Body of pancreas (tissue), 4 donors: ENCODE measurements at regions not wholly inside any gene's neighbourhood (a gene's known extent, or its start where the extent isn't known, plus 50 kb on each side); places are given as distances from the start of the nearest gene placed in this dataset.

Experiments used
- ATAC-seq: fragments of 150-250 bp; one replicate; pipeline ENCODE4 v1.9.1; 2016
- DNase-seq, 4 donors: peaks; one replicate each; pipeline ENCODE4 v3.0.0-alpha.2; 2019
- H3K27ac ChIP-seq, 4 donors: fragments of 200-600 bp; sonication (generic); 1 replicate in 3 of 4; 2 replicates in 1 of 4; pipeline versions ENCODE4 v1.5.1 to v1.6.1; 2016 to 2019; ENCODE audit warnings: mild to moderate bottlenecking in 1 of 4, mixed read lengths in 1 of 4, moderate library complexity in 1 of 4
- H3K27me3 ChIP-seq, 2 donors: fragments of 200-600 bp; sonication (generic); one replicate each; pipeline ENCODE4 v1.6.0; 2016; ENCODE audit warnings: mild to moderate bottlenecking in 1 of 2
- H3K36me3 ChIP-seq, 2 donors: fragments of 200-600 bp; sonication (generic); replicated peaks in 1 of 2; 2 replicates each; pipeline ENCODE4 v1.5.1; 2016; ENCODE audit warnings: low read depth in 2 of 2; ENCODE audit not compliant: insufficient read depth in 1 of 2
- H3K4me1 ChIP-seq: fragments of 200-600 bp; sonication (generic); one replicate; pipeline ENCODE4 v1.6.0; 2016
- H3K4me3 ChIP-seq, 2 donors: fragments of 200-600 bp; sonication (generic); 1 replicate in 1 of 2; 2 replicates in 1 of 2; pipeline ENCODE4 v1.5.1; 2016 to 2019
- H3K9me3 ChIP-seq, 3 donors: fragments of 200-600 bp; sonication (generic); 1 replicate in 2 of 3; 2 replicates in 1 of 3; pipeline ENCODE4 v1.5.1; 2016
- CTCF ChIP-seq, 7 experiments: fragments of 450-650 bp in 4 of 7; fragments of 200-600 bp in 3 of 7; sonication (generic) in 3 of 7; IDR thresholded peaks; one replicate each; pipeline ENCODE4 v1.5.1; 2016 to 2019; ENCODE audit warnings: antibody characterized with exemption in 7 of 7
- POLR2A ChIP-seq, 3 donors: fragments of 450-650 bp; IDR thresholded peaks; one replicate each; pipeline ENCODE4 v1.6.1; 2016; ENCODE audit warnings: antibody characterized with exemption in 3 of 3, mild to moderate bottlenecking in 2 of 3
- WGBS, 2 donors: methylation state at CpG; one replicate each; pipeline ENCODE4 v1.1.5; 2017; 5-methylcytosine and 5-hydroxymethylcytosine counted together
- intact Hi-C: fragments of 100-400 bp; cut with DNase I; formaldehyde crosslinking; loops from one replicate; pipeline ENCODE4 v1.15.1; 2023

GRCh38 chr17:59510611-59511010 is 54.8 kb upstream of the DHX40 start:
- Histone ChIP-seq H3K27me3 (no peaks in the 10 kb centered on the region), H3K4me3 (no peak overlapping the region), H3K9me3 (no peaks in the 10 kb centered on the region), H3K27ac (no peak overlapping the region), H3K4me1 (peaks cover 11% of the 10 kb centered on the region), H3K36me3 (no peaks in the 10 kb centered on the region)
- intact Hi-C loops = no loop called here
- TF ChIP-seq CTCF (IDR thresholded peaks at IDR 0.05) (no peak), POLR2A (IDR thresholded peaks at IDR 0.05) (no peak)
- DNase-seq (no peak), ATAC-seq (no peak)
- WGBS, 2 donors = 87 to 88% methylated on average over 2 of the region's 2 CpGs

GRCh38 chr17:59511726-59512125 is 53.7 kb upstream of the DHX40 start:
- Histone ChIP-seq H3K9me3 (no peaks in the 10 kb centered on the region), H3K27me3 (no peaks in the 10 kb centered on the region), H3K36me3 (no peaks in the 10 kb centered on the region), H3K4me1 (peaks cover 11% of the 10 kb centered on the region), H3K4me3 (no peak overlapping the region), H3K27ac (no peak overlapping the region)
- intact Hi-C loops = no loop called here
- no peak for TF ChIP-seq POLR2A (IDR thresholded peaks at IDR 0.05)
- no peak for TF ChIP-seq CTCF (IDR thresholded peaks at IDR 0.05)
- no peak for DNase-seq
- no peak for ATAC-seq

DNA sequence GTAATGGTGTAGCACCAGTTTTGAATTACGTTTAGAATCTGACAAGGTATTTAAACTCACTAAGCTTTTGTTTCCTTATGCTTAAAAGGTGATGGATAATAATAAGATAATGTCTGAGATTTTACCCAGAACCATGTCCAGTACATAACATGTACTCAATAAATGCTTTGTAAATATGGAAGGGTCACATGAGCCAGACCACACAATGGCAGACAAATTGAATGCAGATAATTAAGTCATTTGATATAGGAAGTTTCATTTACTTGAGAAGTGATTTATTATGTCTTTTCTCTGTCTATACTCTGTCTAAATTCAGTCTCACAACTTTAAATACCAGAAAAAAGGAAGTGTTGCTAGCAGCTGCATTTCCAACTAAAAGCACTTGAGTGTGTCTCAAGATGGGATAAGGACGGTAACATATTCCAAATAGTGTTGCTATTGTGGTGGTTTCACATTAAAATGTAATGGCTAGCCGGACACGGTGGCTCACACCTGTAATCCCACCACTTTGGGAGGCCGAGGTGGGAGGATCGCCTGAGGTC is 52.5 kb upstream of the DHX40 start:
- Histone ChIP-seq H3K27me3 (no peaks in the 10 kb centered on the region), H3K27ac (no peak overlapping the region), H3K4me3 (no peak overlapping the region), H3K9me3 (no peaks in the 10 kb centered on the region), H3K36me3 (no peaks in the 10 kb centered on the region), H3K4me1 (peaks cover 11% of the 10 kb centered on the region)
- DNase-seq = no peak
- WGBS, 2 donors = 87 to 89% methylated on average over 6 of the region's 6 CpGs
- intact Hi-C loops = no loop called here
- TF ChIP-seq POLR2A (IDR thresholded peaks at IDR 0.05) (no peak), CTCF (IDR thresholded peaks at IDR 0.05) (no peak)
- no peak for ATAC-seq

- H3K36me3 ChIP-seq = no peaks in the 10 kb centered on the region
- peak overlapping the region in 1 of 4 donors; percentile 14 for H3K27ac ChIP-seq
- DNase-seq (peak; percentile 71 to 91 (median 88)), ATAC-seq (peak; percentile 63)
- H3K9me3 ChIP-seq = no peaks in the 10 kb centered on the region
- H3K27me3 ChIP-seq = no peaks in the 10 kb centered on the region
- 35 to 36% methylated on average over 8 of the region's 8 CpGs for WGBS, 2 donors
- intact Hi-C loops = no loop called here
- peaks cover 11% of the 10 kb centered on the region for H3K4me1 ChIP-seq
- no peak for TF ChIP-seq CTCF (IDR thresholded peaks at IDR 0.05)
- TF ChIP-seq POLR2A (IDR thresholded peaks at IDR 0.05) = no peak
- H3K4me3 ChIP-seq = no peak overlapping the region
Measured at GRCh38 chr17:59513934-59514841, 51.2 kb upstream of the DHX40 start.
